ENCODE measurements at regions not wholly inside any gene's neighbourhood (a gene's known extent, or its start where the extent isn't known, plus 50 kb on each side); places are given as distances from the start of the nearest gene placed in this dataset.
A peak's percentile ranks its signal among the peaks of the same experiment; 100 is the strongest.

DNA sequence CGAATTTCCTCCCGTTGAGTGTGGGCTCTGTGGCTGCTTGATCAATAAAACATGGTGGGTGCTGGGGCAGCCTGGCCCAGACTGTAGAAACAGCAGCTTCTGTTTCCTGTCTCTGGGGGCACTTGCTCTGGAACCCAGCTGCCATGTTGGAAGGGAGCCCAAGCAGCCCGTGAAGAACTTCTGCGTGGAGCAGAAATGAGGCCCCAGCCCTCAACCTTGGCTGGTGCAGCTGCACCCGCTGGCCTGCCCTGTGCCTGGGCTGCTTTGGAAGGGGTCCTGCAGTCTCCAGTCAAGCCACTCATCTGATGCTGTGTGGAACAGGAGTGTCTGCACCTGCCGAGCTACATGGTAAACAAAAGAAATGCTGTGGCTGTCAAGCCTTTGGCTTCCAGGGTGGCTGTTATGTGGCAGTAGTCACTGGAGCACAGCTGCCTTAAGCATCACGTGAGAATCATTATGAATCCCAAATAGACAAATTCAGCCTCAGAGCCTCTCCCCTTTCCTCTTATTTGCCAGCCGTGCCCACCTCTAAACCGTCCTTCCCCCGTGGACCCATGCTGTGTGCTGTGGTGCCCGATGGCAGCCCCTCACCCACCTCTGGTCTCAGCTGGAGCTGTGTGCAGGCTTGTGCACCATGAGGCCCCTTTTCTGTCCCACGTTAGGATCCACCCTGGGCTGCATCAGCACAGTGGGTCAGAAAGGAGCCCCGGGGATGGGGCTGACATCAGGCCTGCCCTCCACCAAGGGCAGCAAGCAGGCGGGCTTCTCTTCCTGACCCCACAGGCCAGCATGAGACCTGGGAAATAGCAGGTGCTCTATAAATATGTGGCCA lies 134.0 kb upstream of the HDAC4 start:
- H3K4me1 ChIP-seq, result no peaks in the 10 kb centered on the region; the same call in 1 of the 2 replicates
- no peaks in the 10 kb centered on the region for H3K27me3 ChIP-seq
- no peak overlapping the region for H3K4me3 ChIP-seq (ENCODE audit: low read depth, low read length)
- H3K36me3 ChIP-seq, result no peaks in the 10 kb centered on the region
- no peak for DNase-seq
- TF ChIP-seq CTCF (IDR thresholded peaks at IDR 0.05; ENCODE audit: low read depth, low read length), result no peak
- no peaks in the 10 kb centered on the region for H3K9me3 ChIP-seq

GRCh38 chr2:239533569-239534316 lies 132.9 kb upstream of the HDAC4 start:
- Histone ChIP-seq H3K36me3 (no peaks in the 10 kb centered on the region), H3K4me3 (ENCODE audit: low read depth, low read length) (no peak overlapping the region), H3K9me3 (no peaks in the 10 kb centered on the region), H3K4me1 (no peaks in the 10 kb centered on the region; the same call in 1 of the 2 replicates), H3K27me3 (no peaks in the 10 kb centered on the region)
- DNase-seq, result no peak
- no peak for TF ChIP-seq CTCF (IDR thresholded peaks at IDR 0.05; ENCODE audit: low read depth, low read length)

- Histone ChIP-seq H3K4me3 (ENCODE audit: low read depth, low read length) (no peak overlapping the region), H3K27me3 (no peaks in the 10 kb centered on the region), H3K36me3 (no peaks in the 10 kb centered on the region), H3K4me1 (no peaks in the 10 kb centered on the region; the same call in 1 of the 2 replicates), H3K9me3 (no peaks in the 10 kb centered on the region)
- no peak for DNase-seq
- TF ChIP-seq CTCF (IDR thresholded peaks at IDR 0.05; ENCODE audit: low read depth, low read length), result no peak
Measured at GRCh38 chr2:239532859-239533258, 132.0 kb upstream of the HDAC4 start.

- Histone ChIP-seq H3K27me3 (no peaks in the 10 kb centered on the region), H3K9me3 (no peaks in the 10 kb centered on the region), H3K4me3 (ENCODE audit: low read depth, low read length) (no peak overlapping the region; the same call in 1 of the 2 replicates), H3K4me1 (no peaks in the 10 kb centered on the region; the same call in 1 of the 2 replicates), H3K36me3 (no peaks in the 10 kb centered on the region)
- no peak for DNase-seq
- no peak for TF ChIP-seq CTCF (IDR thresholded peaks at IDR 0.05; ENCODE audit: low read depth, low read length)
Measured at GRCh38 chr2:239532250-239532649, 131.4 kb upstream of the HDAC4 start.

- Histone ChIP-seq H3K27me3 (no peaks in the 10 kb centered on the region), H3K9me3 (no peaks in the 10 kb centered on the region), H3K4me1 (no peaks in the 10 kb centered on the region; the same call in 1 of the 2 replicates), H3K36me3 (no peaks in the 10 kb centered on the region), H3K4me3 (ENCODE audit: low read depth, low read length) (peak overlapping the region; percentile 2; the same call in 1 of the 2 replicates)
- peak; percentile 32 for DNase-seq
- no peak for TF ChIP-seq CTCF (IDR thresholded peaks at IDR 0.05; ENCODE audit: low read depth, low read length)
Measured at GRCh38 chr2:239531456-239532241, 130.8 kb upstream of the HDAC4 start.
